ENCODE measurements at regions not wholly inside any gene's neighbourhood (a gene's known extent, or its start where the extent isn't known, plus 50 kb on each side); places are given as distances from the start of the nearest gene placed in this dataset.

GRCh38 chr18:52140986-52141385 lies 199.0 kb upstream of the DCC start:
- H4K91ac ChIP-seq (replicated peaks; ENCODE audit: insufficient read length, low read length) = no peak overlapping the region
- ChIA-PET POLR2A (ENCODE audit: partially characterized antibody) (no interaction called here), CTCF (ENCODE audit: partially characterized antibody) (interaction anchor here (1.0 to 1.4 kb wide), 2 partner anchors 9 to 16 kb away, joined by 4 read pairs; no protein-coding TSS in a partner anchor)
- no peaks in the 10 kb centered on the region for H3K4me1 ChIP-seq (replicated peaks in 1 of 4; ENCODE audit: control insufficient read depth in 3 of 4, insufficient read depth in 4 of 4, low read length in 3 of 4)
- H3K27ac ChIP-seq (ENCODE audit: low read depth, low read length) = no peak overlapping the region
- H3K23ac ChIP-seq (ENCODE audit: insufficient read length) = no peak overlapping the region
- no peak overlapping the region for H3K18ac ChIP-seq (ENCODE audit: extremely low read depth, low read length)
- H3K4me2 ChIP-seq (ENCODE audit: insufficient read depth in 1 of 2, low read depth in 2 of 2, low read length in 2 of 2) = no peak overlapping the region
- no peaks in the 10 kb centered on the region for H3K79me2 ChIP-seq (ENCODE audit: control insufficient read depth in 1 of 2, insufficient read depth in 2 of 2, low read length in 2 of 2)
- no peak overlapping the region for H2BK12ac ChIP-seq (ENCODE audit: low read depth, low read length)
- H4K20me1 ChIP-seq (replicated peaks in 1 of 2; ENCODE audit: control insufficient read depth in 1 of 2, insufficient read depth in 2 of 2, low read length in 2 of 2) = no peaks in the 10 kb centered on the region
- 88% methylated on average over 6 of the region's 6 CpGs; no CpG with 5 or more reads in 1 of the 2 experiments for WGBS, 2 experiments (ENCODE audit: extremely low coverage in 1 of 2, insufficient coverage in 1 of 2, insufficient read length in 1 of 2, insufficient replicate concordance in 2 of 2, low coverage in 1 of 2, low lambda C conversion rate in 2 of 2, missing lambda C conversion rate in 1 of 2)
- H3K56ac ChIP-seq (replicated peaks; ENCODE audit: insufficient read length, low read depth, low read length) = no peak overlapping the region
- no peak overlapping the region for H3K14ac ChIP-seq (ENCODE audit: insufficient read length)
- H3K4ac ChIP-seq (replicated peaks; ENCODE audit: insufficient read length, low read depth, low read length) = no peak overlapping the region
- H3K36me3 ChIP-seq (ENCODE audit: control insufficient read depth in 2 of 4, insufficient read depth in 4 of 4, low read length in 3 of 4) = no peaks in the 10 kb centered on the region
- peaks cover 3 to 7% of the 10 kb centered on the region in 2 experiments; a peak in 1 of 4 replicates for H3K9me3 ChIP-seq (ENCODE audit: insufficient read depth in 2 of 2, low read depth in 1 of 2, low read length in 1 of 2)
- H2BK20ac ChIP-seq (ENCODE audit: low read length) = no peak overlapping the region
- H3K23me2 ChIP-seq (ENCODE audit: low read depth, low read length) = no peaks in the 10 kb centered on the region
- H2AFZ ChIP-seq (ENCODE audit: low read length) = no peak overlapping the region
- H3K27me3 ChIP-seq (replicated peaks in 1 of 4; ENCODE audit: control insufficient read depth in 3 of 4, extremely low read depth in 1 of 4, insufficient read depth in 3 of 4, low read length in 3 of 4) = no peaks in the 10 kb centered on the region
- no peak overlapping the region for H4K5ac ChIP-seq (ENCODE audit: insufficient read length, low read depth, low read length)
- H4K8ac ChIP-seq (ENCODE audit: extremely low read depth, insufficient read depth, low read length) = no peak overlapping the region
- no peak overlapping the region for H2AK5ac ChIP-seq (ENCODE audit: low read depth, low read length)
- H2BK5ac ChIP-seq (ENCODE audit: low read depth, low read length) = no peak overlapping the region
- no peak overlapping the region for H3K4me3 ChIP-seq (ENCODE audit: extremely low read depth in 1 of 4, insufficient read depth in 2 of 4, low read depth in 3 of 4, low read length in 4 of 4)
- H2BK15ac ChIP-seq (ENCODE audit: low read length) = no peak overlapping the region
- no peak overlapping the region for H2BK120ac ChIP-seq (replicated peaks; ENCODE audit: low read depth, low read length)
- no peak for FAIRE-seq
- no peaks in the 10 kb centered on the region for H3K79me1 ChIP-seq (ENCODE audit: low read depth, low read length)
- no peak for DNase-seq (ENCODE audit: low read depth in 1 of 2, low spot score in 2 of 2)
- H3K9ac ChIP-seq (replicated peaks in 1 of 4; ENCODE audit: extremely low read depth in 1 of 4, low read depth in 3 of 4, low read length in 3 of 4) = no peak overlapping the region
- TF ChIP-seq SP4 (IDR thresholded peaks at IDR 0.05; ENCODE audit: low read length) (no peak), KDM5A (IDR thresholded peaks at IDR 0.05; ENCODE audit: low read length) (no peak), ATF3 (IDR thresholded peaks at IDR 0.05; ENCODE audit: insufficient read depth, low read depth, low read length) (no peak), BRCA1 (IDR thresholded peaks at IDR 0.05; ENCODE audit: low read depth, low read length) (no peak), TAF1 (IDR thresholded peaks at IDR 0.05; ENCODE audit: low read depth, low read length) (no peak), RBBP5 (IDR thresholded peaks at IDR 0.05; ENCODE audit: borderline replicate concordance, low read depth, low read length) (no peak), MAFK (IDR thresholded peaks at IDR 0.05; ENCODE audit: low read depth, low read length) (no peak), RFX5 (IDR thresholded peaks at IDR 0.05; ENCODE audit: borderline replicate concordance, low read depth, low read length) (no peak), POLR2A (IDR thresholded peaks at IDR 0.05; ENCODE audit: control extremely low read depth in 1 of 2, low read depth in 2 of 2, low read length in 2 of 2) (no peak), SP1 (IDR thresholded peaks at IDR 0.05; ENCODE audit: low read depth, low read length) (no peak)
- TF ChIP-seq, protein P1, sequence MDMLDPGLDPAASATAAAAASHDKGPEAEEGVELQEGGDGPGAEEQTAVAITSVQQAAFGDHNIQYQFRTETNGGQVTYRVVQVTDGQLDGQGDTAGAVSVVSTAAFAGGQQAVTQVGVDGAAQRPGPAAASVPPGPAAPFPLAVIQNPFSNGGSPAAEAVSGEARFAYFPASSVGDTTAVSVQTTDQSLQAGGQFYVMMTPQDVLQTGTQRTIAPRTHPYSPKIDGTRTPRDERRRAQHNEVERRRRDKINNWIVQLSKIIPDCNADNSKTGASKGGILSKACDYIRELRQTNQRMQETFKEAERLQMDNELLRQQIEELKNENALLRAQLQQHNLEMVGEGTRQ (IDR thresholded peaks at IDR 0.05; ENCODE audit: low read length) = no peak
- TF ChIP-seq, protein P2, sequence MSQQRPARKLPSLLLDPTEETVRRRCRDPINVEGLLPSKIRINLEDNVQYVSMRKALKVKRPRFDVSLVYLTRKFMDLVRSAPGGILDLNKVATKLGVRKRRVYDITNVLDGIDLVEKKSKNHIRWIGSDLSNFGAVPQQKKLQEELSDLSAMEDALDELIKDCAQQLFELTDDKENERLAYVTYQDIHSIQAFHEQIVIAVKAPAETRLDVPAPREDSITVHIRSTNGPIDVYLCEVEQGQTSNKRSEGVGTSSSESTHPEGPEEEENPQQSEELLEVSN (IDR thresholded peaks at IDR 0.05) = no peak
